GM18519 (cell line): ENCODE measurements at regions not wholly inside any gene's neighbourhood (a gene's known extent, or its start where the extent isn't known, plus 50 kb on each side); places are given as distances from the start of the nearest gene placed in this dataset.
"Not testable (repeated sequence)": the region's sequence is repeated elsewhere in the genome, so short reads cannot be mapped to it uniquely, and the experiment has no call there.

Experiments used
- ATAC-seq: cut with Tn5 transposase; IDR thresholded peaks from one replicate; pipeline ENCODE4 v1.9.1; 2021; ENCODE audit warnings: mild to moderate bottlenecking, moderate library complexity; ENCODE audit not compliant: unreplicated experiment, low FRiP score

DNA sequence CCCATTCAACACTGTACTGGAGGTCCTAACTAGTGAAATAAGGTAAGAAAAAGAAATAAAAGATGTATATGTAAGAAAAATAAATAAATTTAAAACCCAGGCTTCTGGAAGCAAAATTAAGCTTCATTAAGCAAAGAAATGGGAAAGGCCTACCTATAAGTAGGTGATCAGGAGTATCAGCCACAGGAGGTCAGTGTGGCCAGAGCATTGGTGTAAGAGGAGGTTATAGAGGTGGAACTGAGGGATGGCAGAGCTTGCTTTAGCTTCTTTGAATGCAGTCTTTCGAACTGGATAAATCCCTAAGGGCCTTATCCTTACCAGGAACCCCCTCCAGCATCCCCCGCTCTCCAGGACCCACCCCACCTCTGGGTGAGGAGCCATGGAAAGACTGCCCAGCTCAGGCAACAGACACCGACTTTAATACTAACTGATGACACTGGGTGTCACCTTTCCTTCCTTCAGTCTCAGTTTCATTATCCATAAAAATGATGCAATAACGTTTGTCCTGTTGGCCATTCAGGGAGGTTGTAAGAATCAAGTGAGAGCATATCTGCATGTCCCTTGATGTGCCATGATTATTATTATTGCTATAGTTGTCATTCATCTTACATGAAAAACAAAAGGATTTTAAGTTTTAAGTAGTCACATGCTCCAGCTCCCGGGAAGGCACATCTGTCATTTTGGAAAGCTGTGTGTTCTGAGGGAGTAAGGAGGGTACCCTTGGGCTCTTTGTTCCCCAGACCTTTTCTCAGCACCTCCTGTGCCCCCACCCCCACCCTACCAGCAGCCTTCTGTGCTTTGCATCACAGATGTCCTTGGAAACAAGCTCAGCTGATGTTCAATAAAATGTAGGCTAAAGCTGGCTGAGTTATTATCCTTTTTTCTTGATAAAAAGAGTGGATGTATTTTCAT, 50.8 kb upstream of the CTNNA1 start:
- ATAC-seq: no peak

GRCh38 chr5:138701678-138702077, 51.5 kb upstream of the CTNNA1 start:
- no peak for ATAC-seq

- no peak for ATAC-seq
Observed at GRCh38 chr5:138700581-138701362, 52.5 kb upstream of the CTNNA1 start.

DNA sequence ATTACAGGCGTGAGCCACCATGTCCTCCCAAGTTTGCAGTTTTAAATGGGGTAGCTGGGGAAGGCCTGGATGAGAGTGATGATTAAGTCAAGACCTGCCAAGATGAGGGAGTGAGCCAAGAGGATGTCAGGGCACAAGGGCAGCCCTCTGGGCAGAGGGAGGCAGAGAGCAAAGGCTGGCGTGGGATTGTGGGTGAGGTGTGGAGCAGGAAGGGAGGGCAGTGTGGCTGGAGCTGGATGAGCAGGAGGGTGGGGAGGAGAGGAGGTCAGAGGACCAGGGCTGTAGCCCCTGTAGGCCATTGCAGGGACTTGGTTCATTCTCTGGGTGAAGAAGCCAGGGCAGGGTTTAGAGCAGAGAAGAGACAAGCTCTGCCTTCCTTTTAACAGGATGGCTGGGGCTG, 53.7 kb upstream of the CTNNA1 start:
- ATAC-seq: no peak

DNA sequence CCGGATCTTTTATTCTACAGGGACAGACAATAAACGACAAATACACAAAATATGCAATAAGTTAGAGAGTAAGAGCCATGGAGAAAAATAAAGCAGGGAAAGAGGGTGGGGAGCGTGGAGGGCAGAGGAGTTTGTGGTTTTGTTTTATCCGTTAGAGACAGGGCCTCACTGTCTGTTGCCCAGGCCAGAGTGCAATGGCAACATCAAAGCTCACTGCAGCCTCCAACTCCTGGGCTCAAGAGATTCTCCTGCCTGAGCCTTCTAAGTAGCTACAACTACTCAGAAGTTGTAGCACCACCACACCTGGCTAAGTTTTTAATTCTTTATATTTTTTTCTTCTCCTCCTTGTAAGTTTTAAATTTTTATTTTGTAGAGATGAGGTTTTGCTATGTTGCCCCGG, 54.5 kb upstream of the CTNNA1 start:
- no peak for ATAC-seq

- no peak for ATAC-seq
Observed at GRCh38 chr5:138697720-138698360, 55.4 kb upstream of the CTNNA1 start.

GRCh38 chr5:138696501-138696900, 56.7 kb upstream of the CTNNA1 start:
- ATAC-seq: no peak

GRCh38 chr5:138695781-138696180, 57.4 kb upstream of the CTNNA1 start:
- ATAC-seq: no peak

DNA sequence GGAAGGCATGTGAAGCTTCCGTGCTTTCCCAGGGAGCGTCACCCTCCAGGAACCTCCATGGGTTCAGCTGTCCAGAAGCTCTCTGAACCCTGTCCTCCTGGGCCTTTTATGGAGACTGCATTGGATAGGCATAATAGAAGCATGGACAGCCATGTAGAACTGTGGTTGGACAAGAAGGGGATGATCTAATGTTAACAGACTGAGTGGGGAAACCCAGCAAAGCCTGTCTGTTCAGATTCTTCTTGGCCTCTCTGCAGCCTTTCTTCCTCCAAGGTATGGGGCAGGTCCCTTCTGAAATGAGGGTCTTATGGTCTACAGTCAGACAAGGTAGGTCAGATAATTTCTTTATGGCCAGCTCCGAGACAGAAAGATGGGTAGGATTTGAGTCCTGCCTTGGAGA, 59.1 kb upstream of the CTNNA1 start:
- no peak for ATAC-seq

GRCh38 chr5:138692370-138692769, 60.9 kb upstream of the CTNNA1 start:
- ATAC-seq: no peak

DNA sequence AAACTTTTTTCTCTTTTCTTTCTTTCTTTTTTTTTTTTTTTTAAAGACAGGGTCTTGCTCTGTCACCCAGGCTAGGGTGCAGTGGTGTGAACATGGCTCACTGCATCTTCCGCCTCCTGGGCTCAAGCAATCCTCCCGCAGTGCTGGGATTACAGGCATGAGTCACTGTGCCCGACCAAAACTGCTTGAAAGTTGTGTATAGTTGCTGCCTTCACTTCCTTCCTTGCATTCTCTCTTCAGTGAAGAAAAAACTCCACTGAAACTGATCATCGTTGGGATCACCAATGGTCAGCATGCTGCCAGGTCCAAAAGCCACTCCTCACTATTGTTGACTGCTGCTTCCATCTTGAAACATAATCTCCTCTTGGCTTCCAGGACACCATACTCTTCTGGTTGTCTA, 66.6 kb upstream of the CTNNA1 start:
- no peak for ATAC-seq

DNA sequence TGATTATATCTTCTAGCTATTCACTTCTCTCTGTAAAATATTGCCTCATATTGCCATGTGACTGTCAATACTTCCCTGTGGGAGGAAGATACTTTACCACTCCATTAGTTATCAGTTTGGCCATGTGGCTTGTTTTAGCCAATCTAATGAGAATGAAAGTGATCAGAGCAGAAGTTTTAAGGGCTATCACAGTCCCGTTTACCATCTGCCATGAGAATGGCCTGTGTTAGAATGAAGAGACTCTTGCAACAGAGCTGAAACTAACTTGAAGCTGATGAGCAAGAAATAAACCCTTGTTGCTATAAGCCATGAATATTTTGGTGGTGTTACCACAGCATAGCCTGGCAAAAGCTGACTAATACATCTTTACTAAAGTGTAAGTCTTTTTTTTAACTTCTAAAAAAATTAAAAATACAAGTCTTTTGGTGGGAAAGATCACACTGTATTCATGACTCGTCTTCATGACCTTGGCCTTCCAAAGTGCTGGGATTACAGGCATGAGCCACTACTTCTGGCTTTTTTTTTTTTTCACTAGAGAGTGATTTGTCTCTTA, 68.0 kb upstream of the CTNNA1 start:
- ATAC-seq: no peak

DNA sequence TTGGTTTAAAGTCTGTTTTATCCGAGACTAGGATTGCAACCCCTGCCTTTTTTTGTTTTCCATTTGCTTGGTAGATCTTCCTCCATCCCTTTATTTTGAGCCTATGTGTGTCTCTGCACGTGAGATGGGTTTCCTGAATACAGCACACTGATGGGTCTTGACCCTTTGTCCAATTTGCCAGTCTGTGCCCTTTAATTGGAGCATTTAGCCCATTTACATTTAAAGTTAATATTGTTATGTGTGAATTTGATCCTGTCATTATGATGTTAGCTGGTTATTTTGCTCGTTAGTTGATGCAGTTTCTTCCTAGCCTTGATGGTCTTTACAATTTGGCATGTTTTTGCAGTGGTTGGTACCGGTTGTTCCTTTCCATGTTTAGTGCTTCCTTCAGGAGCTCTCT, 70.8 kb upstream of the CTNNA1 start:
- not testable (repeated sequence) for ATAC-seq

GRCh38 chr5:138678826-138679225, 74.4 kb upstream of the CTNNA1 start:
- ATAC-seq: not testable (repeated sequence)

DNA sequence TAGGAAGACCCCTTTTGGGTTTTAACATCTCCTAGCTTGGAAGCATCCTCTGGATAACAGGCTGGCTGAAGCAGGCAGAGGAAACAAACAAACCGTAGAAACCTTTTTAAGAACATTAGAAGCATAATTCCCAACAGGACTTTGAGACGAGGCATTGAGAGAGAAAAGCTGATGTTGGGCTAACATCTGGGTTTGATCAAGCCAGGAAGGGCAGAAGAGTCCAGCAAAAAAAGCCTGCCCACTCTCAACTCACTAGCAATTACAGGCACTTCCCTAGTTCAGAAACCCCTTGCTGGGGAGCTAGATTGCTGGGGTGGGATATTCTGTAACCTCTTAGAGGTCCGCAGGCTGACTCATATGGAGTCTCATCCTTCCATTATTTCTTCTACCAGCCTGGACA, 75.4 kb upstream of the CTNNA1 start:
- no peak for ATAC-seq

GRCh38 chr5:138676556-138677193, 76.5 kb upstream of the CTNNA1 start:
- no peak for ATAC-seq

- no peak for ATAC-seq
Observed at GRCh38 chr5:138676002-138676401, 77.2 kb upstream of the CTNNA1 start.

DNA sequence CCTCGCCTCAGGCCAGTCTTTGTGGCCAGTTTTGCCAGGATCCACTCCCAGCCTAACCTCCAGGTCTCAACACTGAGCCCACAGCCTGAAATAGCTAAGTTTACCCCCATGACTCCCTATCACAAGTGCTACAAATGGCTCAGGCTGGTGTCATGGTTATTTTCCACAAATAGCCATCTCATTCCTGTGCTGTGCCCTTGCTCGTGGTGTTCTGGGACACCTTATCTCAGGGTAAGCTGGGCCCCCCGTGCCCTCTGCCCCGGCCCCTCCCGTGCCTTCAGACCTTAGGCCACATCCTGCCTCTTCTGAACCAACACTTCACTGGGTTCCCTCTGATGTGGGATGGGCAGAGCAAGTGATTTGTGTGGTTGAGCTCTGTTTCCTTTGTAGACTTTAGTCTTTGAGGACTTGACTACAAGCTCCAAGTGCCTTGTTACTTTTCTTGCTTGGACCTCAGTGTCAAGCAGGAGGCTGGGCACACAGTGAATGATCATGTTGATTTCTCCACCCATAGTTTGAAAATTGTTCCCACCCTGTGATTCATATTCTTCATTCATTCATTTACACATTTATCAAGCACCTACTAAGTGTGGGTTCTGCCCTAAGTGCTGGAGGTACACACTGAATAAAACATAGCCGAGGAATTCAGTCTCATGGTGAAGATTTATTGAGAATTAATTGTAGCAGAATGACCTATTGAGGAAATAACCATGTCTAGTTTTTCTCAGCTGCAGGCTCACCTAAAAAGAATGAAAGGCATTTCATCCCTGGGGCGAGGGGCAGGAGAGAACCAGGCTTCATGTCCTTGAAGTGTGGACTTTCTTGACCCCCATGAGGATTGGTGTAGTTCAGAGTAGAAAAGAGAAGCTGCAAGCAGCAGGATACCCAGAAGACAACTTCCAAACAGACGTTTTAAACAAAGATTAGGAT, 84.5 kb upstream of the CTNNA1 start:
- ATAC-seq: no peak

DNA sequence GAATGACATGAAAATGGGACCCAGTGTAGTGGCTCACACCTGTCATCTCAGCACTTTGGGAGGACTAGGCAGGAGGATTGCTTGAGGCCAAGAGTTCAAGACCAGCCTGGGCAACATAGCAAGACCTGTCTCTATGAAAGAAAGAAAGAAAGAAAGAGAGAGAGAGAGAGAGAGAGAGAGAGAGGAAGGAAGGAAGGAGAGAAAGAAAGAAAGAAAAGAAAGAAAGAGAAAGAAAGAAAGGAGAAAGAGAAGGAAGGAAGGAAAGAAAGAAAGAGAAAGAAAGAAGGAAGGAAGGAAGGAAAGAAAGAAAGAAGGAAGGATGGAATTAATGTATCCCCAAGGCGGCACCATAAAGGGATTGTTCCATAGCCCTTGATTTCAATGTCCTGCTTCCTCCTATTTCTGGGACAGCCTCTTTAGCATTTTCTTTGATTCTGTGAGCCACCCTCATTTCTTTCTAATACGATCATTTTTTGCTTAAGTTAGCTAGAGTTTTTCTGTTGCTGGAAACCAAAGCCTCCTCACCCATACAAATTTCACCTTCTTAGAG, 85.4 kb upstream of the CTNNA1 start:
- ATAC-seq: not testable (repeated sequence)
